Fibroblast of peridontal ligament (primary cell): ENCODE measurements at regions not wholly inside any gene's neighbourhood (a gene's known extent, or its start where the extent isn't known, plus 50 kb on each side); places are given as distances from the start of the nearest gene placed in this dataset.
"Not testable (repeated sequence)": the region's sequence is repeated elsewhere in the genome, so short reads cannot be mapped to it uniquely, and the experiment has no call there.

ENCODE experiments used
- DNase-seq: peaks from one replicate; pipeline ENCODE4 v3.0.0-alpha.2; 2010; ENCODE audit errors: extremely low read depth

- DNase-seq: peak; percentile 17
Measured at GRCh38 chr4:120636120-120636630, 286.4 kb downstream of the PRDM5 start.

GRCh38 chr4:120633810-120634209 is 288.7 kb downstream of the PRDM5 start:
- peak; percentile 34 for DNase-seq

- no peak for DNase-seq
Measured at GRCh38 chr4:120630427-120630826, 292.1 kb downstream of the PRDM5 start.

- no peak for DNase-seq
Measured at GRCh38 chr4:120629546-120630108, 292.9 kb downstream of the PRDM5 start.

GRCh38 chr4:120622601-120623000 is 299.9 kb downstream of the PRDM5 start:
- DNase-seq: no peak

GRCh38 chr4:120617171-120617570 is 305.4 kb downstream of the PRDM5 start:
- no peak for DNase-seq

GRCh38 chr4:120616041-120616440 is 306.5 kb downstream of the PRDM5 start:
- no peak for DNase-seq

GRCh38 chr4:120613778-120614177 is 308.7 kb downstream of the PRDM5 start:
- no peak for DNase-seq

- DNase-seq: peak; percentile 77
Measured at GRCh38 chr4:120611092-120611491, 311.4 kb downstream of the PRDM5 start.

- no peak for DNase-seq
Measured at GRCh38 chr4:120591038-120591437, 331.5 kb downstream of the PRDM5 start.

GRCh38 chr4:120589787-120590186 is 332.7 kb downstream of the PRDM5 start:
- peak; percentile 6 for DNase-seq

GRCh38 chr4:120568731-120569130 is 353.8 kb downstream of the PRDM5 start:
- DNase-seq: no peak

GRCh38 chr4:120561648-120562047 is 360.9 kb downstream of the PRDM5 start:
- no peak for DNase-seq

GRCh38 chr4:120557372-120557771 is 365.2 kb downstream of the PRDM5 start:
- DNase-seq: peak; percentile 49

- no peak for DNase-seq
Measured at GRCh38 chr4:120555058-120555457, 367.5 kb downstream of the PRDM5 start.

- no peak for DNase-seq
Measured at GRCh38 chr4:120554086-120554485, 368.4 kb downstream of the PRDM5 start.

- DNase-seq: not testable (repeated sequence)
Measured at GRCh38 chr4:120550624-120551220, 371.8 kb downstream of the PRDM5 start.

- no peak for DNase-seq
Measured at GRCh38 chr4:120549011-120549570, 373.4 kb downstream of the PRDM5 start.

- DNase-seq: no peak
Measured at GRCh38 chr4:120545391-120545790, 377.1 kb downstream of the PRDM5 start.

GRCh38 chr4:120544838-120545237 is 377.7 kb downstream of the PRDM5 start:
- DNase-seq: no peak

- DNase-seq: no peak
Measured at GRCh38 chr4:120540625-120541024, 381.9 kb downstream of the PRDM5 start.

GRCh38 chr4:120536884-120537283 is 385.6 kb downstream of the PRDM5 start:
- DNase-seq: no peak

GRCh38 chr4:120528428-120528827 is 394.1 kb downstream of the PRDM5 start:
- DNase-seq: no peak
